HG02852 (cell line): ENCODE measurements at regions not wholly inside any gene's neighbourhood (a gene's known extent, or its start where the extent isn't known, plus 50 kb on each side); places are given as distances from the start of the nearest gene placed in this dataset.
A peak's percentile ranks its signal among the peaks of the same experiment; 100 is the strongest.

Experiments used
- ATAC-seq: cut with Tn5 transposase; IDR thresholded peaks from one replicate; pipeline ENCODE4 v1.9.1; 2021; ENCODE audit warnings: mild to moderate bottlenecking, moderate library complexity; ENCODE audit not compliant: unreplicated experiment

- ATAC-seq = no peak
Observed at GRCh38 chr2:7452110-7452876, 535.1 kb downstream of the RNF144A start.

GRCh38 chr2:7454592-7454991, 537.4 kb downstream of the RNF144A start:
- ATAC-seq = no peak

DNA sequence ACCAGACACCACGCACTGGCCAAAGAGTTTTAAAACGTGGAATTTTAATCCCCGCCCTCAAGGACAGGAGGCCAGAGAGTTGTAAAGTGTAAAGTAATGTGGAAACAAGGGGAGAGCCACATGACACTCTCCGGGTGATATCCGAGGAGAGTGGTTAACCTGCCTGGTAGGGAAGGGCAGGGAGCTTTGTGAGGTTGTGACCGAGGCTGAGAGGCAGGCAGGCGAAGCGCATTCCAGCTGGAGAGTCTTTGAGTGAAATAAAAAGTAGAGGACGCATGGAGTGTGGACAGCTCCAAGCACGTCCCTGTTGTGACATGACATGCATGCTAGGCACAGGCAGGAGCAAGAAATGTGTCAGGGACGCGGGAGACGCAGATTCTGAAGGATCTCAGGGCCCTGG, 539.5 kb downstream of the RNF144A start:
- ATAC-seq = no peak

GRCh38 chr2:7458066-7458465, 540.9 kb downstream of the RNF144A start:
- no peak for ATAC-seq

- ATAC-seq = no peak
Observed at GRCh38 chr2:7467782-7468447, 550.7 kb downstream of the RNF144A start.

DNA sequence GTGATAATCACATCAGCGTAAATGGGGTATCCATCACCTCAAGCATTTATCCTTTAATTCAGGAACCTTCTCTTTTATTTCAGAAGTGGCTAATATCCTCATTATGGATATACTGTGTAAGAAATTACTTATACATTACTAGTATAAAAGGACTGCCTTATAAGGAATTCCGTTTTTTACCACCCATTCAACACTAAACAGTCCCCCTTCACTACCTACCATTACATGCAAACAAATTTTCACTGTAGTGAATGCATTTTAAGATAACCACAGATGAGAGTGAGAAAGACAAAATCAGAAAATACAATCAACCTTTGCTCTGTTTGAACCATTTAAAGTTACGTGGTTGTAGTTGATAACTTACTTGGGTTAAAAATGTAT, 551.2 kb downstream of the RNF144A start:
- no peak for ATAC-seq

- ATAC-seq = no peak
Observed at GRCh38 chr2:7468955-7469354, 551.7 kb downstream of the RNF144A start.

DNA sequence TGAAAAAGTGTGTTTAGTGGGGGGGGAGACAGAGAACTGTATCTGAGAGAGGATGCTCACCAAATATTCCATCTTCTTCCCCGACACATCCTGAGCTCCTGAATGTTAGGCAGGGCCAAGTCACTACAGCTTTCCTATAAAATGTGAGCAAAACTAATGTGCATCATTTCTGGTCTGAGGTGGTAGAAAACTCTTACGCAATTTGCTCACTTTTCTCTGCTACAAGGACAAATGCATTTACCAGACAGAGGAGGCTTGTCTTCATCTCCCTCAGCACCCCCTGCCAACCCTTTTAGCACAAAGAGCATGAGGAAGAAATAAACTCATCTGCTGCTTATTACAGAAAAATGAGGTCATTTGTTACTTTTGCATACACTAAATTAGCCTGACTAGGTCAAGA, 554.0 kb downstream of the RNF144A start:
- ATAC-seq = no peak

DNA sequence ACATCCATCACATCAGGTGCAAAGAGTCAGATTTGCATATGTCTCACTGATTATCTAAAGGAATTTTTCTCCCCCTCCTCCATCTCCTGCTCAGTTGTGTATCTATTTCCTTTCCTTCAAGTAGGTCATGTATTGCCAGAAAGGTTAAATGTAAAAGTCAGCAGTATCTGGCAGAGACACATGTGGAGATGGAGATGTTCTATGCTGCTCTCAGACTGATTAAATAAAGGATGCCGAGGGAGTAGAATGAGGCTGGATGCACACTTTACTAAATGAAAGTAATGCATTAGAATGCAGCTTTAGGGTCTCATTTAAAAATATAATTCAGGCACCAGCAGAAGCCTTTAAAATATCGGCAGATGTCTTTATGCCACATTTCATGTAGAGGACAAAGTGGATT, 555.3 kb downstream of the RNF144A start:
- no peak for ATAC-seq

GRCh38 chr2:7473135-7473771, 556.0 kb downstream of the RNF144A start:
- no peak for ATAC-seq

DNA sequence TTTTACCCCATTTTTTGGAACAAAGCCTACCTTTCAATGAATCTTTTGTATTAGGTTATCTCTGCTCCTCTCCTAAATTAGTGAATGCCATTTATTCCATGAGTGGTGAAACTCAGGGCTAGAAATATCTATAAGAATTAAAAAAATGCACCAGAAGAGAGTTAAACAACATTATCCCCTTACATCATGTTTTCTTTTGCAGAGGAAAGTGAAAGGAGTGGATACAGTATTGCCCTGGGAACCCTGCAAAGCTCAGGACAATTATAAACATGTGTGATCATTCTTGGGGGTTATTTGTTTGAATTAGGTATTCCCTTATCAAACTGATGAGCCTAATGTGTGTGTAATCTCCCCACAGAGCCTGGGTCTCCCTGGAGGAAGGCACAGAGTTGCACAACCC, 559.2 kb downstream of the RNF144A start:
- no peak for ATAC-seq

GRCh38 chr2:7479603-7480002, 562.4 kb downstream of the RNF144A start:
- ATAC-seq = no peak

- ATAC-seq = no peak
Observed at GRCh38 chr2:7480431-7480830, 563.2 kb downstream of the RNF144A start.

DNA sequence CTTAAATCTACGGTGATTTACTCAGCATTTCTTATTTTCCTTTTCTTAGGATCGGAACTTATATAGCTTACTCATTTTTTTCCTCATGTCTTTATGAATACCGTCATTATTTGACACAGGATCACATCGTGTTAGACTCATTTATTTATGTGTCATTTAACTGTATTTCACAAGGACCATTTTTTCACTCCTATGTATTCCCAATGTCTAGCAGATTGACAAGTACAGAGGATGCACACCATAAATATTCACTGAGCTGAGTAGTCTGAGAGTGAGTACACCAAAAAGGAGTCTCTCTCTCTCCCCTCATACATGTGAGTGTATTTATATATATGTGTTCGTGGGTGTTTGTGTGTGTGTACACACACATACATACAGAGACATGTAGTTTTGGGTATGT, 573.5 kb downstream of the RNF144A start:
- no peak for ATAC-seq

- no peak for ATAC-seq
Observed at GRCh38 chr2:7492719-7493118, 575.5 kb downstream of the RNF144A start.

- ATAC-seq = no peak
Observed at GRCh38 chr2:7497178-7497577, 580.0 kb downstream of the RNF144A start.

GRCh38 chr2:7499018-7499417, 581.8 kb downstream of the RNF144A start:
- ATAC-seq = no peak

DNA sequence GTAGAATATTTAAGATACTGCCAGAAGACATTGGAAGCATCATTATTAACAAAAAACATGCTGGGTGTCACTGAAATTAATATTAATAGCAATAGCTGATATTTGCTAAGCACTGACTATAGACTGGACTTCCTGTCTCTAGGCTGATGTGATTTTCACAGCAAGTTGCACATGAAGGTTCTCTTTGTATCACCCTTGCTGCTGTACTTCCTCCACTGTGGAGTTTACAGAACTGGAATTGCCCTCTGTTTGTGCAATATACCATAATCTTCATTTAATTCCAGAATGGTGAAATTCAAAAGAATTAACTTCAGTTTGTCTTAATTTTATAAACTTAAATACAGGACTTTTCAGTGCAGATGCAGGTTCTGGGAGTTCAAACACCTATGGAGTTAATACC, 585.1 kb downstream of the RNF144A start:
- no peak for ATAC-seq

DNA sequence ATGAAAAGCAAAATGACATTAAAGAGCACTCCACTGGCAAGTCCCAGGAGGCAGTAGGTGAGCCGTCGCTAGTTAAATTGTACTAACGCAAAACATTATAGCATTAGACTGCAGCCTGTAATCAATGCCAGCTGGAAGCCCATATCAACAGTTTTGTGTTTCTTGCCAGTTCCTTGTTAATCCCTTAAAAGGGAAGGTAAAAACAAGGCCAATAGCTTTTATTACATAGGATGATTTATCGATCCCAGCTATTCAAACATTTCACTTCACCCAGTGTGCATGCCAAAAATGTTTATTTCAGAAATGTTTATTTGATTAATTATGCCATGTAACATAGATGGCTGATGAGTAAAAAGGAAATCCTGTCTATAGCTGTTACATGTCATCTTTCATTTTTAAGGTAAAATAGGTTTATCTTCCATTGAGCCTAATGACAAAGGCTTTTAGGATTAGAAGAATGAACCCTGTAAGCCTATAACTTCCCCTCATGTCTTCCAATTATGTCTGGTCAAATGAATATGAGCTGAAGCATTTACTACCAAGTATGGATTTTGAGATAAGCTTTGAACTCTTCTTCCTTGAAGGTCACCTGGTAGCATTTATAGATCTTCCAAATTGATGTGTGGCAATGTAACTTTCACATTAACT, 591.2 kb downstream of the RNF144A start:
- no peak for ATAC-seq

DNA sequence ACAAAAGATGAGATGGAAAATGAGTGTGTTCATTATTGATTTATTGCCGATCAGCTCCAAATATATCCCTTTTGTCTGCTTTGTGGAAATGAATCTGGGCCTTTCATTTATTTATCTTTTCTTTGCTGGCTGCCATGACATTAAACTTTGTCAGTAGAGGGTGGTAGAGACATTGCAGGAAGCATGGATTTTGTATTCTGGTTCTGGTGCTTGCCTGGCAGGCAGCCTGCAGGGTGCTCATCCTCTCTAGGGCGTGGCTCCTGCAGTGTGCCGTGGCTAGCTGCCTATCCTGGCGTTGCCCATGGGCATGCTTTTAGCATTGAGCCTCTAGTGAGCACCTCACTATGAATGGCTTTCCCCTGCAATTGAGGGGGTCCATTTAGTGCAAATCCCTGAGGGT, 593.1 kb downstream of the RNF144A start:
- no peak for ATAC-seq

- no peak for ATAC-seq
Observed at GRCh38 chr2:7513834-7514233, 596.6 kb downstream of the RNF144A start.

- ATAC-seq = peak; percentile 54
Observed at GRCh38 chr2:7515327-7515726, 598.1 kb downstream of the RNF144A start.
